Left lung (tissue), 4 donors: ENCODE measurements at regions not wholly inside any gene's neighbourhood (a gene's known extent, or its start where the extent isn't known, plus 50 kb on each side); places are given as distances from the start of the nearest gene placed in this dataset.

Source experiments
- ATAC-seq: fragments of 200-7000 bp; cut with Tn5 transposase; one replicate; pipeline ENCODE4 v1.9.1; 2020; ENCODE audit warnings: moderate library complexity
- DNase-seq, 4 donors: peaks; one replicate each; pipeline ENCODE4 v3.0.0-alpha.2; 2013 to 2020
- H3K27ac ChIP-seq, 2 donors: fragments of 200-600 bp; sonication (generic) in 1 of 2; one replicate each; pipeline versions ENCODE4 v1.5.0 to v1.8.0; 2020 to 2021
- H3K27me3 ChIP-seq, 2 donors: fragments of 200-600 bp; sonication (generic) in 1 of 2; one replicate each; pipeline versions ENCODE4 v1.5.0 to v1.8.0; 2020 to 2021
- H3K36me3 ChIP-seq, 2 donors: fragments of 200-600 bp; sonication (generic) in 1 of 2; one replicate each; pipeline versions ENCODE4 v1.5.0 to v1.8.0; 2020 to 2021
- H3K4me1 ChIP-seq, 2 donors: fragments of 200-600 bp; one replicate each; pipeline ENCODE4 v1.8.0; 2021
- H3K4me3 ChIP-seq, 2 donors: fragments of 200-600 bp; sonication (generic) in 1 of 2; one replicate each; pipeline versions ENCODE4 v1.5.0 to v1.8.0; 2020 to 2021; ENCODE audit warnings: mild to moderate bottlenecking in 1 of 2
- H3K9me3 ChIP-seq, 2 donors: fragments of 200-600 bp; sonication (generic) in 1 of 2; one replicate each; pipeline versions ENCODE4 v1.5.0 to v1.8.0; 2020 to 2021
- intact Hi-C, 2 donors: fragments of 100-400 bp; cut with DNase I; formaldehyde crosslinking; loops; one replicate each; pipeline versions ENCODE4 v1.11.2 to v1.14.2; 2022
- TF ChIP-seq, protein P1 (sequence below), 2 donors: fragments of 200-600 bp; sonication (generic) in 1 of 2; IDR thresholded peaks; one replicate each; pipeline versions ENCODE4 v1.5.0 to v1.8.0; 2021; ENCODE audit warnings: antibody characterized with exemption in 2 of 2
- donor health status: DM: no; HTN: yes; CAD: no.
- donor health status: DM: no; HTN: no; CAD: no.

DNA sequence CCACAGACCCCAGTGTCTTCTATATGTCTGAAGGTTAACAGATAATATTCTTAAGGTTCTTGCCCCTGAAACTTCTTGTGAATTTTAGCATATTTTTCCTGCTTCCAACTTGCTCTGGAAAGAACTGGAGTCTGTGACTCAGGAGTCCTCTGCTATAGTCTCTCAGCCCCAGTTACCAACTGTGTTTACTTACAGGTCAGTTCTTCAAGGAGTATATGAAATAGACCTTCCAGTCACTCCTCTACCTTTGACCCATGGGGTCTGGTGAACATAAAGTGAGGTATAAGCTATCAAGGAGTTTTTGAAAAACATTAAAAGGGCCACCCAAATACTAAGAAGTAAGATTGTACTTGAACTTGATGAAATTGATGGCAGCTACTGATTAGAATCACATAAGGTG is 139.2 kb upstream of the ROPN1 start:
- H3K27me3 ChIP-seq = no peaks in the 10 kb centered on the region
- TF ChIP-seq, protein P1, sequence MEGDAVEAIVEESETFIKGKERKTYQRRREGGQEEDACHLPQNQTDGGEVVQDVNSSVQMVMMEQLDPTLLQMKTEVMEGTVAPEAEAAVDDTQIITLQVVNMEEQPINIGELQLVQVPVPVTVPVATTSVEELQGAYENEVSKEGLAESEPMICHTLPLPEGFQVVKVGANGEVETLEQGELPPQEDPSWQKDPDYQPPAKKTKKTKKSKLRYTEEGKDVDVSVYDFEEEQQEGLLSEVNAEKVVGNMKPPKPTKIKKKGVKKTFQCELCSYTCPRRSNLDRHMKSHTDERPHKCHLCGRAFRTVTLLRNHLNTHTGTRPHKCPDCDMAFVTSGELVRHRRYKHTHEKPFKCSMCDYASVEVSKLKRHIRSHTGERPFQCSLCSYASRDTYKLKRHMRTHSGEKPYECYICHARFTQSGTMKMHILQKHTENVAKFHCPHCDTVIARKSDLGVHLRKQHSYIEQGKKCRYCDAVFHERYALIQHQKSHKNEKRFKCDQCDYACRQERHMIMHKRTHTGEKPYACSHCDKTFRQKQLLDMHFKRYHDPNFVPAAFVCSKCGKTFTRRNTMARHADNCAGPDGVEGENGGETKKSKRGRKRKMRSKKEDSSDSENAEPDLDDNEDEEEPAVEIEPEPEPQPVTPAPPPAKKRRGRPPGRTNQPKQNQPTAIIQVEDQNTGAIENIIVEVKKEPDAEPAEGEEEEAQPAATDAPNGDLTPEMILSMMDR (IDR thresholded peaks at IDR 0.05) = no peak
- no peaks in the 10 kb centered on the region for H3K36me3 ChIP-seq
- intact Hi-C loops = no loop called here
- no peak overlapping the region for H3K27ac ChIP-seq
- no peaks in the 10 kb centered on the region for H3K4me1 ChIP-seq
- no peak for DNase-seq
- no peak overlapping the region for H3K4me3 ChIP-seq
- ATAC-seq = no peak
- H3K9me3 ChIP-seq = no peaks in the 10 kb centered on the region

DNA sequence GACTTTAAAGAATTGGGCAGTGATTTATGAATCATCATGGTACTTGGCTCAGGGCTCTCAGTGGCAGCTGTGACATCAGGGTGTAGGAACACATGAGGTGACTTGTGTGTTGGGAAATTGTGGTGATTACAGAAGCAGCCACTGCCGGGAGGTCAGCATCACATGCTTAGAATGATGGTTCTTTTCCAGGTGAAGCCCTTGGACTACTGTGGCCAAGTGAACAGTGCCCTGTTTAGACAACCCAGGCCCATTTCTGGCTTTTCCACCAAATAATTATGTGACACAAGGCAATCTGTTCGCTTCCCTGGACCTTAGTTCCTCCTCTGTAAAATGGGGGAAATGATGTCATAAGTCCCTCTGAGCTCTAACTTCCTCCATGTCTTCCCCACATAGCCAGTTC is 139.7 kb upstream of the ROPN1 start:
- no peak overlapping the region for H3K27ac ChIP-seq
- intact Hi-C loops = no loop called here
- no peaks in the 10 kb centered on the region for H3K27me3 ChIP-seq
- DNase-seq = no peak
- H3K9me3 ChIP-seq = no peaks in the 10 kb centered on the region
- H3K4me3 ChIP-seq = no peak overlapping the region
- TF ChIP-seq, protein P1 (IDR thresholded peaks at IDR 0.05) = no peak
- no peaks in the 10 kb centered on the region for H3K4me1 ChIP-seq
- peak; percentile 19 for ATAC-seq
- no peaks in the 10 kb centered on the region for H3K36me3 ChIP-seq

GRCh38 chr3:124132813-124133212 is 140.9 kb upstream of the ROPN1 start:
- Histone ChIP-seq H3K9me3 (no peaks in the 10 kb centered on the region), H3K4me1 (no peaks in the 10 kb centered on the region), H3K36me3 (no peaks in the 10 kb centered on the region), H3K4me3 (no peak overlapping the region), H3K27me3 (no peaks in the 10 kb centered on the region), H3K27ac (no peak overlapping the region)
- DNase-seq (no peak), ATAC-seq (no peak)
- intact Hi-C loops = no loop called here
- TF ChIP-seq, protein P1 (IDR thresholded peaks at IDR 0.05) = no peak

GRCh38 chr3:124133366-124133940 is 141.5 kb upstream of the ROPN1 start:
- H3K27me3 ChIP-seq = no peaks in the 10 kb centered on the region
- no peak for DNase-seq
- no peak overlapping the region for H3K4me3 ChIP-seq
- TF ChIP-seq, protein P1 (IDR thresholded peaks at IDR 0.05) = no peak
- intact Hi-C loops = no loop called here
- H3K36me3 ChIP-seq = no peaks in the 10 kb centered on the region
- H3K27ac ChIP-seq = no peak overlapping the region
- ATAC-seq = no peak
- no peaks in the 10 kb centered on the region for H3K9me3 ChIP-seq
- H3K4me1 ChIP-seq = no peaks in the 10 kb centered on the region

GRCh38 chr3:124137216-124137615 is 145.3 kb upstream of the ROPN1 start:
- Histone ChIP-seq H3K4me1 (no peaks in the 10 kb centered on the region), H3K9me3 (no peaks in the 10 kb centered on the region), H3K27me3 (no peaks in the 10 kb centered on the region), H3K4me3 (no peak overlapping the region), H3K27ac (no peak overlapping the region), H3K36me3 (no peaks in the 10 kb centered on the region)
- TF ChIP-seq, protein P1 (IDR thresholded peaks at IDR 0.05) = no peak
- ATAC-seq = no peak
- DNase-seq = no peak
- intact Hi-C loops = no loop called here
